CD4-positive, alpha-beta T cell treated with Interleukin-4 for 1 hour (primary cell): ENCODE measurements at regions not wholly inside any gene's neighbourhood (a gene's known extent, or its start where the extent isn't known, plus 50 kb on each side); places are given as distances from the start of the nearest gene placed in this dataset.

Source experiments
- DNase-seq, 2 donors: peaks; one replicate each; pipeline ENCODE4 v3.0.0-alpha.2; 2020 to 2022

DNA sequence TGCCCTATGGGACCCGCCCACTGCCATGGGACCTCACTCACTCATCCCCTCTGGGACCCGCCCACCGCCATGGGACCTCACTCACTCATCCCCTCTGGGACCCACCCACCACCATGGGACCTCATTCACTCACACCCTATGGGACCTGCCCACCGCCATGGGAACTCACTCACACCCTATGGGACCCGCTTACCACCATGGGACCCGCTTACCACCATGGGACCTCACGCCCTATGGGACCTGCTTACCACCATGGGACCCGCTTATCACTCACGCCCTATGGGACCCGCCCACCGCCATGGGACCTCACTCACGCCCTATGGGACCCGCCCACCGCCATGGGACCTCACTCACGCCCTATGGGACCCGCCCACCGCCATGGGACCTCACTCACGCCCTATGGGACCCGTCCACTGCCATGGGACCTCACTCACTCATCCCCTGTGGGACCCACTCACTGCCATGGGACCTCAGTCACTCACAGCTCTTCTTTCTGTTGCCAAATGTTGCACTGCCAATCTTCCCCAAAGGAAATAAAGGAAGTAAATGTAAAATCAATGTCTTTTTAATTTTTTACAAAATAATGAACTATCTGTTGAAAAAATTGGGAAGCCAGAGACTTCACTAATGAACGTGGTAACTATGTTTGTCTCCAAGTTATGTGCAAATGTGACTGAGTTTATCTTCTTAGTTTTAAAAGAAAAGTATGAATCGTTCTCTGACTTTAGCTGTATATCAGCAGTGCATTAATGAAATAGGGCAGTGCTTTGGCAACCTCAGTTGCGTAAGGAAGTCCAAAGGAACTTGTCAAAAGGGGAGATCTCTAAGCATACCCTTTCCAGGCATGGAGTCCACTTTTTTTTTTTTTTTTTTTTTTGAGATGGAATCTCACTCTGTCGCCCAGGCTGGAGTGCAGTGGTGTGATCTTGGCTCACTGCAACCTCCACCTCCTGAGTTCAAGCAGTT is 101.5 kb upstream of the MGAT5 start:
- DNase-seq = no peak

DNA sequence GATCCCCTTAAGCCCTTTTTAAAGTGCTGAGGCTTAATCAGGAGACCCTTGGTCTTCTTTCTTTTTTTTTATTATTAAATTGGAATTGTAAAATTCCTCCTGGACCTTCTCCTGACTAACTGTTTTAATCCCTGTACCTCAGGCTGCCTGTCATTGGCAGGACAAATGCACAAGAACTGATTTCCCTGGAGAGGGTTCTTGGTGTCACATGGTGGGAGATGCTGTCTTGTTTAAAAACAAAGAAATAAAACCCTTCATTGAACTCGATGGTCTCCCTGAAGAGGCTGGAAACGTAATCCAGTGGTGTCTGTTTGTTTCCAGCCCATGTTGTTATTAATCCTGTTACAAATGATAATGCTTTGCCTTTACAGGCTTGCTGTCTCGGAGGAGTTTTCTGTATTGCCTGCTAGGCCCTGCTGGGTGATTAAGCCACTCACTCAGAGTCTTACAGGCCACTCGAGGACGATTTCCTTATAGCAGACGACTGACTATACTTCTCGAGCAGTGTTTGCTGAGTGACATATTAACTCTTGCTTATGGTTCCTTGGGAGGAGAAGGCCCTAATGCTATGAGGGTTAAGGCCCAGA is 100.5 kb upstream of the MGAT5 start:
- DNase-seq = no peak

DNA sequence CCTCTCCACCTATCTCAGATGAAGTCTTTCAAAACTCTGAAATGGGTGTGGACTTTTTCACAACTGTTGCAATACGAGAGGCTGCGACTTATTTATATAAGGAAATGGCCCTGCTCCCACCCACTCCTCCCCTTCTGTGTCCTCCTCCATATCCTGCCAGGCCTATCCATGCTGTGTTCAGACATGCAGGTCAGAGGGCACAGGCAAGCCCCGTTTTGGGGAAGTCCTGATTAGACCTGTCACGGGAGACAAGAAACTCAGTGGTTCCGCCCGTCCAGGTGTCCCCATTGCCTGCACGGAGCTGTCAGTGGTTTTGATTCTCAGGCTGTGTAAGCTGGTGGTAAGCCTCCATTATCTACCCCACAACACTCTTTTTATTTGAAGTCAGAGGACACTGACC is 99.6 kb upstream of the MGAT5 start:
- DNase-seq = peak in 1 of 2 donors; percentile 32

DNA sequence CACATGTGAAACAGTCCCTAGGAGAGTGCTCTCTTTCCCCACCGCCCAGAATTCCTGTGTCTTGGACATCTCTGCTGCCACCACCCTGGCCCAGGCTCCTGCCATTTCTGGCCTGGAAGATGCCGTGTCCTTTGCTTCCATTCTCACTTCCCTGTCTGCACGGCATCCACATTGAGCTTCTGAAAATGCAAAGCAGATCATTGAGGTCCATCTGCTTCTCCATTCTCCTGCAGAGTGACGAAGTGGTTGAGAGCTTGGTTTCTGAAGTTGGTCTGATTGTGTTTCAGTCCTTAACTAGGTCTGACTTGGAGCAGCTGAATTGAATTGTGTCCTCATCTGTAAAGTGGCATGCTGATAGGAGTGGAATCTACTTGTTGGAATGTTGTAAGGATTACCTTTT is 98.7 kb upstream of the MGAT5 start:
- no peak for DNase-seq

DNA sequence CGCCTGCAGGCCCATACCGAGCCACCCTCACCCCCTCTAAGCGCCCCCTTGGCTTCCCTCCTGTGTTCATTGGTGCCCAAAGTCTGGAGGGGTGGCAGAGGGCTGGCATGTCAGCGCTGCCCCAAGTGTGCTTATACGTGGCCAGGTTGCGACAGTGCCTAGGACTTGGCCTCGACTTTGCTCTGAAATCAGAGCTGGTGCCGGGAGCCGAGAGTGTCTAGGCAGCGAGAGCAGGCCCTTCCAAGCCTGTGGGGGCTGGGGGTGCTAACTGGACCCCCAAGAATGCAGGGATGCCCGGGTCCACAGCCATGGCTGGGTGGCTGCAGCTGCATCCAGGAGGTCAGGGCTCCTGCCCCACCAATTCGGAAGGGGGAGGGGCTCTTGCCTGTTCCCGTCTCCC is 95.6 kb upstream of the MGAT5 start:
- DNase-seq = no peak

DNA sequence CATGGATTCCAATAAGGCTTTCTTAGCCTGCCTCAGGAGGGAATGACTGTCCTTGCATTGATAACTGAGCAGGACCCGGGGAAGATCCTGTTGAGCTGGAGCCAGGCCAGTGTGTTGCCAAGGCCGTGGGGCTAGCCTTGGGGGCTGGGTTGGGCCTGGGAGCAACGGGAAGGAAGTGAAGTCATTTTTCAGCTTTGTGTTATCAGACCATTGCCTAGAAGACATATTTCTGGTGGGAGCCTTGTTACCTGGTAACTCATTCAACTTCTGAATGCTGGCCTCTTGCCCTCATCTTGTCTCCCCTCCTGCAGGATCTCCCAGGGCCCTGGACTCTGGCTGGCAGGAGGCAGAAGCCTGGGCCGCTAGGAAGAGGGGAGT is 92.7 kb upstream of the MGAT5 start:
- no peak for DNase-seq

DNA sequence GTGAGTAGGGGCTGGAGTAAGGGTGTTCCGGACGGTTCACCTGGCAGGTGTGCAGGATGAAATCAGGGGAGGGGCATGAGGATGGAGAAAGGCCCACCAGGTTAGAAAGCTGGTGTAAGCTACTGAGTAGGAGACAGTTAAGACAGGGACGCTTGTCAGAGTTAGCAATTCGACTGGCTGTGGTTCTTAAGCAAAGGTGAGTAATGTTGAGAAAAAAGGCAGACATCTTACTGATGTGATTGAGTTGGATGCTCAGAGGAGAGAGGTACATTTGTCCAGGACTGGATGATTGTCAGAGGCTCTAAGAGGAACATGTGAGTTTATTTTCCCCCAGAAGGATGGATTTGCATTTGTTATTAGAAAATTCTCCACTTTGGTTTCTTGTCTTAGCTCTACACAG is 90.5 kb upstream of the MGAT5 start:
- no peak for DNase-seq

DNA sequence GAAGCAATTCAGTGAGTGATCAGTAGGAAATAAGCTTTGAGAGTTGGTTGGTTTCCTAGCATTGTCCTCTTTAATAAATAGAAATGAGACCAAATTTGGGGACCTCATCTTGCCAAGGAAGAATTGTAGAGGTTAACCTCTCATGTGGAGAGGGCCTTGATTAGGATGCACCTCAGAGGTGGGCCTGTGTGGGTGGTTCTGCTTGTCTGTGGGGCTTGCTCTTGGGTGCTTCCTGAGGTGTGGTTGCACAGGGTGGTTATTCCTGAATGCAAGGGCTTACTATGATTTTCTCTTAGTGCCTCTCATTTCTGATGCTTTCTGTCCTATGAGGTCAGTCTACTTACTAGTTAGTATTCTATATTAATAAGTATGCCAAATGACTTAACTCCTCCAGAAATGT is 89.6 kb upstream of the MGAT5 start:
- DNase-seq = no peak

DNA sequence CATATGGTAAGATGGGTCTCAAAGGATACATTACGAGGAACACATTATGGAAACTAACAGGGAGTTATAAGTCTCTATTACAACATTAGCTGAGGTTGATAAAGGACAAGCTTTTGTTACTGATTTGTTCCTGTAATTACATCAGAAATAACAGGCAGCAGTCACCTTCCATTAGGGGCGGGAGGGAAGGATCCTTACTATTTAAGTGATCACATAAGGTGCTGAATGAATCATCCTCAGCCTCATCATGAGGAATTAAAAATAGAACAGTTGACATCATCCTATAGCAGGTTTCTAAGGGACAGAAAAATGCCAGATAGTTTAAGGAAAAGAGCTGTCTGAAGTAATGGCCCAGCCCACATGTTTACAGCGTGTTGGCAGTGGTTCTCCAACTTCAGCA is 86.9 kb upstream of the MGAT5 start:
- DNase-seq = no peak

DNA sequence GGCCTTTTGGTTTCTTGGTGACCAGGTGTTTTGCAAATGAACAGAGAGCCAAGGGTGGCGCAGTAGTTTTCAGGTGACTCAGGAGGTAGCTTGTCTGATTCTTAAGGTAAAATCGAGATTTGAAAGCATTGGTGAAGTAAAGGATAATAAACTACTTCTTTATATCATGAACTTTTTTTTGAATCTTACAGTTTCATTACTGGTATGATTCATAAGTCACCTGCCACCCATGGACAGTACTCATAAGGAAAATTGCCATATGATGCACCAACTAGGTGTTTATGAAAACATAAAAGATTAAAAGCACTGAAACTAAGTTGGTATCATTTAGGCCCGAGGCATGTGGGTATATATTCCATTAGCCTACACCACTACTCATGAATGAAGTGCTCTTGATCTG is 84.1 kb upstream of the MGAT5 start:
- DNase-seq = no peak

DNA sequence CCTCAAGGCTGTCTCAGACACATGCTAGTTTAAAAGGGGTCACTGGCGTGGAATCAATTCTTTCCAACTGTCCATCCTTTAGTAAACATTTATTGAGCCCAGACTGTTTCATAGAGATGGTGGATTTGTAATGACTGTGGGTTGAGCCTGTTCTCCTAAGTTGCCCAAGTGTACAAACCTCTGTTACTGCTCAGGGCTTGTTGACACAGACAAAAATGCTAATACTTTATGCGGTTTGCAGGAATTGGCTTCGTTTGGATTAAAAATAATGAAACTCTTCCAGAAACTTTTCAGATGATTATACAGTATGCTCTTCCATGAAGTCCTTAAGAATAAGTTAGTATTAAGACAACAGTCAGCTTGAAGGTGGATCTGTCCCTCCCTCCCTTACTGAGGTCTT is 83.6 kb upstream of the MGAT5 start:
- no peak for DNase-seq

DNA sequence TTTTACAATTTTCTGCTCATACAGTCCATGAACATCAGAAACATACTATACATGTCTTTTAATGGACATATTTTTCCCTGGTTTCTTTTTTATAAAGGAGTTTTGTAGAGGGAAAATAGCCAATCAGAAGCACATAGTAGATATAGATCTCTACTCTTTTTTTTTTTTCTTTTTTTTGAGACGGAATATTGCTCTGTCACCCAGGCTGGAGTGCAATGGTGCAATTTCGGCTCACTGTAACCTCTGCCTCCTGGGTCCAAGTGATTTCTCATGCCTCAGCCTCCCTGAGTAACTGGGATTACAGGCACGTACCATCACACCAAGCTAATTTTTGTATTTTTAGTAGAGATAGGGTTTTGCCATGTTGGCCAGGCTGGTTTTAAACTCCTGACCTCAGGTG is 83.2 kb upstream of the MGAT5 start:
- no peak for DNase-seq

DNA sequence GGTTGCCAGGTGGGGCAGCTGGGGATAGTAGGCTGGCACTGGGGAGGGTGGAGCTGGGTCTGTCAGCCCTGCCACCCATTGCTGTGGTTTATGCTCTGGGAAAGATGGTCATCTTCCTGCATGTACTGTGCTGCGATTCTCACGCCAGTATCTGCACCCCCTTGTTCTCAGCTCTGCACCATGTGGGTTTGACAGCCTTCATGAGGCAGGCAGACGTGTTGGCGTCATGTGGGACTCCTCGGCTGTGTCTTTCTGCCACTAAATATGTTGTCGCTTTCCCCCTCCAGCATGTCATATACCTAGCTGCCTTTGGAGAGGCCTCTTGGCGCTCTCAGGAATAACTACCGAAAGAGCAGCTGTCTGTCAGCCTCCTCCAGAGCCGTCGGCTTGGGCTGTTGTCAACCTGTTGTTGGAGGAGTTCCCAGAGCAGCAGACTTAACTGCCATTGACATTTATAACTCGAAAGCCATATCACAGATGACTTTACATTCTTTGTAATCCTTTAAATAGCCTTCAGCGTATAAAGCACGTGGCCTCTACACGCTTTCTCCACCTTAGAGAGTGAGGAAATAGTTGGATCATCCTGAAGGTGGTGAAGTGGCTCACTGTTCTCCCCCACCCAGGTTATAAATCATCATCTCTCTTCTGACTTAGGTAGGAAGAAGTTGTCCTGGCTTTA is 80.4 kb upstream of the MGAT5 start:
- DNase-seq = no peak

DNA sequence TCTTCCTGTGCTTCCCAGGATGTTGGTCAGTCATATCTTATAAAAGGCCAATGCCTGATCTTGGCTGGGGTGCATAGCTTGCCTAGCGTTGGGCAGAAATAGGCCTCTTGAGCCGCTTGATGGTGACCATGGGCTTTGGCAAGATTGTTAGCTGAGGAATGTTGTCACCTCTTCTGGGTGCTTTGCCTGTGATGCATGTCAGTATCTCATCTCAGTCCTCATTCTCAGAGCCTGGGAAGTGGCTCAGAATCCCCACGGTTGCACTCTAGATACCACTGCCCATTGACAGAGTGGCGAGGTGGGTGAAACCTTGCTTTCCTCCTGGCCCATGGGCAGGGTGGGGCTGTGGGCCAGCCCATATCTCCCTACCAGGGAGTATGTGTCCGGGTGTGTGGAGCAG is 79.2 kb upstream of the MGAT5 start:
- no peak for DNase-seq

DNA sequence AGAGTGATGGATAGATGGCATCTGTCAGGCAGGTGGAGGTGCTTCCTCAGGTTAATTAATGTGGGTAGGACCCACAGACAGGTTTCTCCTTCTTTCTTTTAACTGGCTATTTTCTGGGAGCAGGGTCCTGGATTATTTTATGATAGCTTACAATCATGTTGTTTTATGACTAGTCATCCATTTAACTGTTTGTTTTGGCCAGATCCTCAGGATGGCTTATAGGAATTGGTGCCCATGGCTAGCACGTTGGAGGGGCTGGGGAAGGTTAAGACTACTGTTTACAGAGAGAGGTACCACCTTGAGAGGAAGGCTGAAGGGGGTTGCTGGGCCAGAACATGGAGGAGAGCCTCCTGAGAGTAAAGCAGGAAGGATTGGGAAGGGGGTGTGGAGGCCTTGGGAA is 78.0 kb upstream of the MGAT5 start:
- no peak for DNase-seq

DNA sequence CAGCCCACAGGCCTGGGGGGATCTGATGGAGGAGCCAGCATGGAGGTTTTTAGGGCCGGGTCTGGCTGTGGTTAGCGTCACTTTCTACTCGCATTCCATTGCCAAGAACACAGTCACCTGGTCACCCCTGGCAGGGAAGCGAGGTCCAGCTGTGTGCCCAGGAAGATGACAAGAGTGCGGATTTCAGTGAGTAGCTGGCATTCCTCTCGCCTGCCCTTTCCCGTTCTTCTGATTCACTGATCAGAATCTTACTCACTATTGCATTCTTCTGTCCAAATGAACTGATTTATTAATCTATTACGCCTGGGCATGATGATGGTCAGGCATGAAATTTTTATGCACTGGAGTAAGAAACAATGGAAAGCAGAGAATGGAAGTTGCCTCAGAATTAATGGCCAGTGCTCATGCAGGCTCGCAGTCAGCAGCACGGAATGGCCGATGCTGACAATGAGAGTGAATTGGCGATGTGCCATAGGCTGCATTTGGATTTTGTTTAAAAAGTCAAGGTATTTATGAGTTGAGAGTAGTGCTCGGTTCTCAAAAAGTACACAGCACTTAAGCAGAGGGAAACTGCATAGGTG is 76.4 kb upstream of the MGAT5 start:
- no peak for DNase-seq

DNA sequence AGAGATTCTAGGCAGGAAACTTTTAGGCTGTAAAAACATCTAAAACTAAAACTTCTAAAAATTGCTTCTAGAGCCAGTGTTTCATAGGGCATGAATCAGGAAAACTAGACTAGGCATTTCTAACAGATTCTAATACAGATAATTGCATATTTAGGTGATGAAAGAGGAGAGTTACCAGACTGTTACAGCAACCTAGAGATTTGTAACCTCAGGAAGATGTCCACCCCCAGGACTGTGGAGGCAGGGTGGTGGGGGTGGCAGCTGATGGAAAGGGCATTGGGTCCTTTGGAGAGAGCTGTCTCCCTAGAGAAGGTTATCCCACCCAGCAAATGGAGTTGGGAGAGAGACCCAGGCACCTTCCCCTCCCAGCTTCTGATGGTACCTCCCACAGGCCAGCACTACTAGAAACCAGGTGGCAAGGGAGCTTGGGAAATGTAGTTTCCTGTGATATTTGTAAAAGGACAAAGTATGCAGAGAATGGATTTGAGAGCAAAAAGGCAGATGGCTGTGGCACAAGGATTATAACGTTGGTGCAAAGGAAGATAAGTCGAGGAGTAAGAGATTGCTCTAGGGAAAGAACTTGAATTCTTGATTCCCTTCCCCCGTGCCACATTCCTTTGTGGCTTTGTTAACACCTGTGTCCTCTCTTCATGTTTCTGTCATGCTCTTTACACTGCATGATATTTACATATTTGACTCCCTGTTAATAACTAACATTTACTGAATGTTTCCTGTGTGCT is 75.6 kb upstream of the MGAT5 start:
- DNase-seq = peak in 1 of 2 donors; percentile 32

DNA sequence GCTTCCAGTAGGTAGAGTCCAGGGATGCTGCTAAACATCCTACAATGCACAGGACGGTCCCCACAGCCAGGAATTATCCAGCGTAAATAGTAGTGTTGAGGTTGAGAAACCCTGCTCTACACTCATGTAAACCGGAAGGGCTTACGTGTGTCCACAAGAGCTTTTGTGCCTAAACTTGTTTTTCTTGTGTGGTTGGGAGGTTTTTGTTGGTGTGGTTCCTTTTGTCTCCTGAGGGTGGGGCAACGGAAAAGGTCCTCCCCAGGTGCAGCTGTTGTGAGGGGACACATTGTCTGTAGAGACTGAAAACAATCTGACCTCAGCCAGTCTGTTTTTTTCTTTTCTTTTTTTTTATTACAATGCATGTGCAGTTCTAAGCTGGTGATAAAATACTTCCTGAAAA is 72.7 kb upstream of the MGAT5 start:
- peak; percentile 72 to 75 for DNase-seq

DNA sequence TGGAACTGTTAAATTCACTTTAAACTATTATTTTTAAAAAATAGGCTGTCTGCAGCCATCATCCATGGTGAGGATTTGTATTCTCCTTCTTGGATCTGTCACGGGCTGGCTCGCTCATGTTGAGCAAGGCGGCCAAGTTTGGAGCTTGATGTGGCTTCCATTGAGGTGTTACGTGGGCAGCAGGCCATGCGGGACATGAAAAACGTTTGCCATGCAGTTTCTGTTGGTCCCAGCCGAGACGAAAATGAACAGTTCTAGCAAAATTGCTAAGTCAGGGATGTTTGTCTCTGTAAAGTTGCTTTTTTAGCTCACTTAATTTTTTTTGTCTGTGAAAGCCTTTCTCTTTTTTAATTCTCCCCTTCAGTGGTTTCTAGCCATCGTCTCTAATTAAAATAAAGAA is 70.2 kb upstream of the MGAT5 start:
- no peak for DNase-seq

DNA sequence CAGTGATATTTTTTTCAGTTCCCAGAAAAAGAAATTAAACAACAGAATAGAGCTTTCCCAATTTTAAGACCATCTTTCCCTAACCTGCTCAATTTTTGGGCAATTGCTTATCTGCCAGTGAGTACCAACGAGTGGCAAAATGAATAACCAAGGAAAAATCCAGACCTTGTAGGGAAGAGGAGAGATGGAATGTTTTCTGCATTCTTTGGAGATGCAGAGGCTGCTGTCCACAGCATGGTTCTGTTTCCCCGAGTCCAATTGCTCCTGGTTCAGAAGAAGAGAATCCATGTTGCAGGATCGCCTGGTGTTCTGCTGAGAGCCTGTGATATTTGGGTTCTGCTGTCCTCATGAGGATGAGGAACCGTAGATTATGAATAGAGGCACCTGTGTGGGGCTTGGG is 68.2 kb upstream of the MGAT5 start:
- no peak for DNase-seq

DNA sequence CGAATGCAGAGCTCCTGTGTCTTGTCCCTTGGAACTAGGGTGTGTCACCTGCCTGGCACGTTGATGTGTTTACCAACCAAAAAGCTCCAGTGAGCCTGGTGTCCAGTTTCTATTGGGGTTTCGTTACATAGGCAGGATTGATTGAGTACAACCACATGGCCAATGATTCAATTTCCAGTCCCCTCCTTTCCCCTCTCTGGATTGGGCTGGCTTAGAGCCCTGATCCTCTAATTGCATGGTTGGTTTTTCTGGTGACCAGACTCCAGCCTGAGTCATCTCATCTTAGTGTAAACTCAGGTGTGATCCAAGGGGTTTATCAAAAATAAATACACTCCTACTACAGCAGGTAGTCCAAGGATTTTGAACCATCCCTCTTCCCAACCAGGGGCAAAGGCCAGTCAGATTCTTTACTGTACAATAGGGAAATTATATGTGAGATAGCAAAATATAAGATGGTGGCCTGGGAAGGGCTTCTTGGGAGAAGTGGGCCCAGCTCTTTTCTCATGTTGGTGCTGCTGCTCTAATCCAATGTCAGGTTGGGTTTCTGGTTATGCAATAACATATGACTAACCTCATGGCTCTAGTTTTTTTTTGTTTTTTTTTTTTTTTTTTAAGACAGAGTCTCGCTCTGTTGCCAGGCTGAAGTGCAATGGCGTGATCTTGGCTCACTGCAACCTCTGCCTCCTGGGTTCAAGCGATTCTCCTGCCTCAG is 64.7 kb upstream of the MGAT5 start:
- no peak for DNase-seq

DNA sequence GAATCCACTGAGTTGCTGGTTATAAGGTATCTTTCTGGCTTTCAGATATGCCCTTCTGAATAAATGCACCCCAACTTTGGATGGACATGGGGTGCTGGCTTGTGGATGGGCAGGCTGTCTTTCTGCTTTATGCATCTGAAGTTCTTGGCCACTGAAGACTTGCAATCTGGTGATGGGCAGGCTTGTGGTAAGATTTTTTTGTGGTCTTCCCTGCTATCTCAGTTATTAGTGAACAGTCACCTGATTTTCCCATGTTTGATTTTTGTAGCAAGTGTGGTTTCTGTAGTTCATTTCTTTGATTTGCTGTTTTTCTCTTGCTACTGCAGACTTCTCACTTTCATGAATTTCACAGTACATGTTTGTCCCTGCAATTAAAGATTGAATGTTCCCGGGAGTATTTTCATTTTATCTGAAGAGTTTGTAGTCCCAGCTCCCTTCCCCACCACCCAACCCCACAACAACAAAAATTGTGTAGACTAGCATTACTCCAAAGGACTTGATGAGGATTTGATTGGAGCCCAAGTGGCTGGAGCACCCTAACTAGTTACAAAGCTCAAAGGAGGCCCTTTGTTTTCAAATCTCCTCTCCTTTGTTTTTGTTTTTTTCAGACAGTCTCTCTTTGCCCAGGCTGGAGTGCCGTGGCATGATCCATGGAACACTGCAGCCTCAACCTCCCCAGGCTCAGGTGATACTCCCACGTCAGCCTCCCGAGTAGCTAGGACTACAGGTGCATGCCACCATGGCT is 63.6 kb upstream of the MGAT5 start:
- no peak for DNase-seq
